HG02763 (cell line): ENCODE measurements at regions not wholly inside any gene's neighbourhood (a gene's known extent, or its start where the extent isn't known, plus 50 kb on each side); places are given as distances from the start of the nearest gene placed in this dataset.
"Not testable (repeated sequence)": the region's sequence is repeated elsewhere in the genome, so short reads cannot be mapped to it uniquely, and the experiment has no call there.

ENCODE experiments used
- ATAC-seq: cut with Tn5 transposase; IDR thresholded peaks from one replicate; pipeline ENCODE4 v1.9.1; 2021; ENCODE audit warnings: mild to moderate bottlenecking, moderate library complexity; ENCODE audit not compliant: unreplicated experiment

DNA sequence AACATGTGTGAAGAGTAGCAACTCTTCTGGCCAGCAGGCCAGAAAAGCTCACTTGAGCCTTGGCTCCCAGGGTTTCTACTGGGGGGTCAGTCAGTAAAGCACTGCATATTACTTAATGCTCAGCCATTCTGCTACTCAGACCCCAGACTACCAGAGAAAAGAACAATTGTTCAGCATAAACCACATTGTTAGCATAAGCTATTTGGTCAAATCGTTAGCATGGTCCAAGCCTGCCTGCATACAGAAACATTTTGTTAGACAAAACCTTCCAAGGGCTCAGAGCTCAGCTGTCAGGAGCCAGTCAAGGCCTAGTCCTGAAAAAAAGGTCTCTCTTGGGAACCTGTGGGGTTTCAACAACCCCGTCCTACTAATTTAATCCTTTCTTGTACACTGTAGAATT lies 449.3 kb downstream of the PRR16 start:
- no peak for ATAC-seq

- ATAC-seq: no peak
Measured at GRCh38 chr5:120917214-120917758, 453.2 kb downstream of the PRR16 start.

GRCh38 chr5:120919017-120919416 lies 454.9 kb downstream of the PRR16 start:
- ATAC-seq: no peak

GRCh38 chr5:120923026-120923425 lies 458.9 kb downstream of the PRR16 start:
- no peak for ATAC-seq

DNA sequence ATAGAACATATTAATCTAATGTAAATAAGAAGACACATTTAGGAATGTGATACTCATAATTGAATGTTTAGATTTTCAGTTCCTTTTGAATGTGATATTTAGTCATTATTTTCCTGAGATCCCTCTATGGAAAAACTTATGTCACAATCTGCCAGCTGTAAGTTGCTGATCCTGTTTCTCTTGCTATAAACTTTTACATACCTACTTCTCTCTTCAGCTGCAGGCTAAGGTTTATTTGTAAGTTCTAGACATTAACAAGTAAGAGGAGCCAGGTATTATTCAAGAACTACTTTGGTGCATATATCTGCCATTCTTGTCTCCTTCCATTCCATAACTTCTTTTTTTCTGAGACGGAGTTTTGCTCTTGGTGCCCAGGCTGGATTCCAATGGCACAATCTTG lies 462.4 kb downstream of the PRR16 start:
- ATAC-seq: no peak

DNA sequence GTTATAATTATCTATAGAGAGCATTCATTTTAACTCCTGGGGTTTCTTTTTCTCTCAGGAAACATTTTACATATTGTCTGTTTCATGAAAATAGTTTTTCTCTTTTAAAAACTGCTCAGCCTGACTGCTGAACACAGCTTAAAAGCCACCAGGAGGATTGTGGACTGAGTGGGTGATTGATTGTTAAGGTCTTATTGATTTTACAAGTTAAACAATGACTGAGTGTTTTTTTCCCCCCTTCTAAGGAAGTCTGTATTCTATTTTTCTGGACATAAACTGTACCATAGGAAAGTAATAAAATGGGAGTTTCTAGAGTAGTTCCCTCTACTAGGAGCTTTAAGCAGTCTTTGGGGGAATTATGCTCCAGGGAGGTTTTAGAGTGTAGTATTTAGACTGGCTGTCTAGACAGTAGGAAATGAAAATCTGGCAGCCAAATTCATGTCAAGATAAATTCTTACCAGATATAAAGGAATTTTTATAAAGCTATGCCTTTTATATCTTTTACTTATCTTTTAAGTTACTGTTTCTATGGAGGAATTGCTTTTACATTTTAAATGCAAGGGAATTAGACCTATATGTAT lies 463.9 kb downstream of the PRR16 start:
- ATAC-seq: no peak

GRCh38 chr5:120932480-120932879 lies 468.4 kb downstream of the PRR16 start:
- no peak for ATAC-seq

DNA sequence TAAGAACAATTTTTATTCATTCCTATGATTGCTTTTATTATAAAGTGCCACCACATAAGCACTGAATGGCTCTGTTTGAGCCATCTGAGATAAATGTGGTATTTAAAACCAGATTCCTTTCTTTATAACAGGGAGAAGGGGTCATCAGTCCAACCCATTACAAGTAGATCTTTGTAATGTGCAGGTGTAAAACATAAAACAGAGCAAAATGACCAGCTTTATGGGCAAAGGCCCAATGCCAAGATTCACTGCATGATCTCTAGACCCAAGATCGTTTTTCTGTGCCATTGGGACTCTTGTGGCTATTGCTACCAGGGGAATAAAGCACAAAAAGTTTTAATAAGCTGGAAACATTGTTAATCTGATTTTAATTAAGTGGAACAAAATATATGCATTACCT lies 469.9 kb downstream of the PRR16 start:
- ATAC-seq: no peak

DNA sequence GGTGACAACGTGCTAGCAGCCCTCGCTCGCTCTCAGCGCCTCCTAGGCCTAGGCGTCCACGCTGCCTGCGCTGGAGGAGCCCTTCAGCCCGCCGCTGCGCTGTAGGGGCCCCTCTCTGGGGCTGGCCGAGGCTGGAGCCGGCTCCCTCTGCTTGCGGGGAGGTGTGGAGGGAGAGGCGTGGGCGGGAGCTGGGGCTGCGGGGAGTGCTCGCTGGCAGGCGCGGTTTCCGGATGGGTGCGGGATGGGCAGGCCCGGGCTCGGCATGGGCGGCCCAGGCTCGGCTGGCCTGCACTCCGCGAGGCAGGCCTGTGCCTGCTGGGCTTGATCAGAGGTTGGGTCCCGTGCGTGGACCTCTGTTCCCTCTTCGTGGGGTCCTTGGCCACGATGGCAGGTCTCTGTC lies 472.6 kb downstream of the PRR16 start:
- ATAC-seq: no peak

- ATAC-seq: no peak
Measured at GRCh38 chr5:120938604-120939003, 474.5 kb downstream of the PRR16 start.

- no peak for ATAC-seq
Measured at GRCh38 chr5:120942596-120943350, 478.7 kb downstream of the PRR16 start.

- ATAC-seq: not testable (repeated sequence)
Measured at GRCh38 chr5:120949596-120949995, 485.5 kb downstream of the PRR16 start.

DNA sequence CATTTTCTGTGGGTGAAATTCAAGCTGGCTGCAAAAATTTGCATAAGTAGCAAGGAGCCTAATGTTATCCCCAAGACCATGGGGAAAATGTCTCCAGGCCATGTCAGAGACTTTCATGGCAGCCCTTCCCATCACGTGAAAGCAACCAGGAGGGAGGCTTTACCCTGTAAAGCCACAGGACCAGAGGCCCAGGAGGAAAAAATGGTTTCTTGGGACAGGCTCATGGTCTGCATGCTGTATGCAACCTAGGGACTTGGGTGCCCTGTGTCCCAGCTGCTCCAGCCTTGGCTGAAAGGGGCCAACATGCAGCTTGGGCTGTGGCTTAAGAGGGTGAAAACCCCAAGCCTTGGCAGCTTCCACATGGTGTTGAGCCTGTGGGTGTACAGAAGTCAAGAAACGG lies 489.3 kb downstream of the PRR16 start:
- not testable (repeated sequence) for ATAC-seq

GRCh38 chr5:120954255-120954654 lies 490.2 kb downstream of the PRR16 start:
- no peak for ATAC-seq

GRCh38 chr5:120955795-120956194 lies 491.7 kb downstream of the PRR16 start:
- ATAC-seq: no peak

DNA sequence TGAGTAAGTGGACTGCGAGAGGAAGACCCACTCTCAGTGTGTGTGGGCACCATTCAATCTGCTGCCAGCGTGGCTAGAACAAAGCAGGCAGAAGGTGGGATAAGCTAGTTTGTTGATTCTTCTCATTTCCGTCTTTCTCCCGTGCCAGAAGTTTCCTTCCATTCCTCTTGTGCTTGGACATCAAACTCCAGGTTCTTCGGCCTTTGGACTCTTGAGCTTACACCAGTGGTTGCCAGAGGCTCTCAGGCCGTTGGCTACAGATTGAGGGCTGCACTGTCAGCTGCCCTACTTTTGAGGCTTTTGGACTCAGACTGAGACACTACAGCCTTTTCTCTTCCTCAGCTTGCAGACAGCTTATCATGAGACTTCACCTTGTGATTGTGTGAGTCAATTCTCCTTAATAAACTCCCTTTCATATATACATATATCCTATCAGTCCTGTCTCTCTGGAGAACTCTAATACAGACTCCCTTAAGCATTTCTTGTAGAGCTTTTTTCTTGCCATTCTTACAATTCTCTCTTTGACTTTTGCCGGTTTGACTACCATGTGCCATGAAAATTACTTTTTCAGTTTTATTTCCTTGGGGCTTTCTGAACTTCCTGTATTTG lies 494.9 kb downstream of the PRR16 start:
- no peak for ATAC-seq

DNA sequence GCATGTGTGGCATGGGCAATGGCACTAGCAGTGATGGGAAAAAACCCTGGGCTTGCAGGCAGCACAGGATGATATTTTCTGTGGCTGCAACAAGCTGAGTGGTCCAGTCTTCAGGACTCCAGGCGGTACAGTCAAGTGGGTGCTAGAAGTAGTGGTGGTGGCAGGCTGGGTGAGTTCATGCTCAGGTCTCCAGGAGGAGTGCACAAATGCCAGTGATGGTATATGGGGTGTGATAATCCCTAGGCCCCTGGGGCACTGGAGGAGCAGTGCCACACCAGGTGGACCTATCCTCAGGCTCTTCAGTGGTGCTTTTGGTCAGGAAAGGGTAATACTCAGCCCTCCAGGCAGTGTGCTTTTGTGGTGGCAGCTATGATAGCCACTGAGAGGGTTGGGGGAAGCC lies 496.4 kb downstream of the PRR16 start:
- ATAC-seq: no peak

DNA sequence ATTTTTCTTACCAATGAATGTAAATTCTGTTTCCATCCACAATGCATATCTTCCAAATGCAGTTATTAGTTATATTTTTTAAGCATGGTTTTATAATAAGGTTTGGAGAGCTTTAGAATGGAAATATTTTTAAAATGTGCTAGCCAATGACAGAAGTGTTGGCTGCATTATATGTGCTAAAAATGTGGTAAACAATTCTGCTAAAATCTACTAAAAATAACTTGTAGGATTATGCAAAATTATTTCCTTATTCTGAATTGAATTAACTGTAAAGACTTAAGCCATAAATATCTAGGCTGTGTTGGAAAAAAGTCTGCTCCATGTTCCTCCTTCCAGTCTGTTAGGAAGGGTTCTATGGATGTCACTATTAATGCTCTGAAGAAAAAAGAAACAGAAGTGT lies 503.3 kb downstream of the PRR16 start:
- no peak for ATAC-seq

GRCh38 chr5:120974690-120975089 lies 510.6 kb downstream of the PRR16 start:
- ATAC-seq: no peak

- no peak for ATAC-seq
Measured at GRCh38 chr5:120982351-120982750, 518.3 kb downstream of the PRR16 start.

DNA sequence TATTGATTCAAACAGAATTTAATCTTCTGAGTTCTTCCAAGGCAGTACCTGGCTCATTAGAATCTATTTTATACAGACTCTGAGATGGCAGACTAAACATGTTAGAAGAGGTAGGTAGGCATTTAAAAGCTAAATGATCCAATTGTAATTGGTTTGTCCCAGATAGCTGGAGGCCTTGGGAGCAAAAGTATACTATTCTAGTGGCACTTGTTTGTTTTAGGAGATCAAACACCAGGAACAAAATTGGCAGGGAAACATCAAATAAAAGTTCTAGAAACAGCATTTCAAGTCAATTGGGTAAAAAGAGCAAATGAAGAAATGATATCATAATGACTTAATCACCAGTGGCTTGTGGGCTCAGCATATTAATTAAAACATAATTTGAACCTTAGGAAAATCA lies 521.4 kb downstream of the PRR16 start:
- ATAC-seq: no peak

DNA sequence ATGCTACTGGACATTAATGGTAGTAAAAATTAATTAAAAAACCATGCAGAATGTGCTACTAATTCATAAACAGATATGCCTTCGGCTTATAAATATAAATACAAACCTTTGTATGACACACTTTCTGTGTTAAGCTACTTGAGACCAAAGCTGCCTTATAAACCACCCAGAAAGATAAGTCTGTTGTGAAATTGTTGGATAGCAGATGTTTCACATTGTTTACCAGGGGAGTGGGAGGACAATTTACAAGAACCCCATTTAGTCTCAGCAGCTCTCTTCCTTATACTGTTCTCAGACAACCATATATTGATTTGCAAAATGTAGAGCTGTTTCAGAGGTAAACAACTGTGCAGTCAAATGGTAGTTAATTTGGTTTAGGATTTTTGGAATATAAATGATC lies 524.4 kb downstream of the PRR16 start:
- ATAC-seq: no peak
